GM18951 (cell line): ENCODE measurements at regions not wholly inside any gene's neighbourhood (a gene's known extent, or its start where the extent isn't known, plus 50 kb on each side); places are given as distances from the start of the nearest gene placed in this dataset.

Experiments
- POLR2A ChIP-seq: IDR thresholded peaks from 4 replicates; pipeline ENCODE4 v1.6.1; 2011; ENCODE audit warnings: mild to moderate bottlenecking; ENCODE audit not compliant: insufficient read length, insufficient read depth; ENCODE audit errors: extremely low read depth
- in situ Hi-C: fragments of 300-500 bp; cut with MboI; formaldehyde crosslinking; loops from one replicate; pipeline ENCODE4 v1.12.0; 2022; ENCODE audit warnings: low sequenced_read_pairs, mixed read lengths, inconsistent platforms; ENCODE audit not compliant: unreplicated experiment

GRCh38 chrX:39895218-39896110 lies 202.3 kb downstream of the BCOR start:
- TF ChIP-seq POLR2A = no peak
- in situ Hi-C loops = no loop called here

GRCh38 chrX:39896951-39897740 lies 200.6 kb downstream of the BCOR start:
- no peak for TF ChIP-seq POLR2A
- in situ Hi-C loops = no loop called here

GRCh38 chrX:39897741-39898097 lies 200.0 kb downstream of the BCOR start:
- TF ChIP-seq POLR2A = no peak
- in situ Hi-C loops = no loop called here

GRCh38 chrX:39898147-39898546 lies 199.6 kb downstream of the BCOR start:
- TF ChIP-seq POLR2A = no peak
- in situ Hi-C loops = no loop called here

- TF ChIP-seq POLR2A = no peak
Observed at GRCh38 chrX:39899059-39899458, 198.7 kb downstream of the BCOR start.

GRCh38 chrX:39899856-39900776 lies 197.6 kb downstream of the BCOR start:
- in situ Hi-C loops = no loop called here
- no peak for TF ChIP-seq POLR2A

More at GRCh38 chrX:39899059-39899458, 198.7 kb downstream of the BCOR start:
- in situ Hi-C loops = no loop called here

- in situ Hi-C loops = no loop called here
- no peak for TF ChIP-seq POLR2A
Observed at GRCh38 chrX:39900777-39901170, 197.0 kb downstream of the BCOR start.

GRCh38 chrX:39903343-39903742 lies 194.4 kb downstream of the BCOR start:
- TF ChIP-seq POLR2A = no peak
- in situ Hi-C loops = no loop called here

- in situ Hi-C loops = no loop called here
Observed at GRCh38 chrX:39903937-39904336, 193.8 kb downstream of the BCOR start.

GRCh38 chrX:39904816-39905537 lies 192.8 kb downstream of the BCOR start:
- no peak for TF ChIP-seq POLR2A
- in situ Hi-C loops = no loop called here

More at GRCh38 chrX:39903937-39904336, 193.8 kb downstream of the BCOR start:
- no peak for TF ChIP-seq POLR2A

GRCh38 chrX:39905538-39905891 lies 192.2 kb downstream of the BCOR start:
- in situ Hi-C loops = no loop called here
- no peak for TF ChIP-seq POLR2A

- in situ Hi-C loops = no loop called here
- no peak for TF ChIP-seq POLR2A
Observed at GRCh38 chrX:39905946-39906345, 191.8 kb downstream of the BCOR start.
